ENCODE measurements at regions not wholly inside any gene's neighbourhood (a gene's known extent, or its start where the extent isn't known, plus 50 kb on each side); places are given as distances from the start of the nearest gene placed in this dataset.

- DNase-seq (ENCODE audit: low read depth): no peak
- H3K4me3 ChIP-seq (ENCODE audit: low read depth, low read length): no peak overlapping the region
- no peak for TF ChIP-seq CTCF (conservative IDR thresholded peaks at IDR 0.05; ENCODE audit: low read depth, low read length)
Measured at GRCh38 chr10:128375171-128375570, 248.9 kb upstream of the MKI67 start.

GRCh38 chr10:128377364-128377987 lies 251.3 kb upstream of the MKI67 start:
- DNase-seq (ENCODE audit: low read depth): no peak
- H3K4me3 ChIP-seq (ENCODE audit: low read depth, low read length): no peak overlapping the region
- TF ChIP-seq CTCF (conservative IDR thresholded peaks at IDR 0.05; ENCODE audit: low read depth, low read length): no peak

- DNase-seq (ENCODE audit: low read depth): no peak
- no peak for TF ChIP-seq CTCF (conservative IDR thresholded peaks at IDR 0.05; ENCODE audit: low read depth, low read length)
- H3K4me3 ChIP-seq (ENCODE audit: low read depth, low read length): no peak overlapping the region
Measured at GRCh38 chr10:128377988-128378387, 251.8 kb upstream of the MKI67 start.

- H3K4me3 ChIP-seq (ENCODE audit: low read depth, low read length): no peak overlapping the region
- no peak for TF ChIP-seq CTCF (conservative IDR thresholded peaks at IDR 0.05; ENCODE audit: low read depth, low read length)
- no peak for DNase-seq (ENCODE audit: low read depth)
Measured at GRCh38 chr10:128380946-128381345, 254.7 kb upstream of the MKI67 start.

- no peak for TF ChIP-seq CTCF (conservative IDR thresholded peaks at IDR 0.05; ENCODE audit: low read depth, low read length)
- H3K4me3 ChIP-seq (ENCODE audit: low read depth, low read length): no peak overlapping the region
Measured at GRCh38 chr10:128382225-128382624, 256.0 kb upstream of the MKI67 start.

GRCh38 chr10:128384831-128385230 lies 258.6 kb upstream of the MKI67 start:
- DNase-seq (ENCODE audit: low read depth): no peak
- H3K4me3 ChIP-seq (ENCODE audit: low read depth, low read length): no peak overlapping the region
- no peak for TF ChIP-seq CTCF (conservative IDR thresholded peaks at IDR 0.05; ENCODE audit: low read depth, low read length)

More at GRCh38 chr10:128382225-128382624, 256.0 kb upstream of the MKI67 start:
- no peak for DNase-seq (ENCODE audit: low read depth)

GRCh38 chr10:128386231-128386630 lies 260.0 kb upstream of the MKI67 start:
- TF ChIP-seq CTCF (conservative IDR thresholded peaks at IDR 0.05; ENCODE audit: low read depth, low read length): no peak
- DNase-seq (ENCODE audit: low read depth): no peak
- no peak overlapping the region for H3K4me3 ChIP-seq (ENCODE audit: low read depth, low read length)
